ENCODE measurements at regions not wholly inside any gene's neighbourhood (a gene's known extent, or its start where the extent isn't known, plus 50 kb on each side); places are given as distances from the start of the nearest gene placed in this dataset.

DNA sequence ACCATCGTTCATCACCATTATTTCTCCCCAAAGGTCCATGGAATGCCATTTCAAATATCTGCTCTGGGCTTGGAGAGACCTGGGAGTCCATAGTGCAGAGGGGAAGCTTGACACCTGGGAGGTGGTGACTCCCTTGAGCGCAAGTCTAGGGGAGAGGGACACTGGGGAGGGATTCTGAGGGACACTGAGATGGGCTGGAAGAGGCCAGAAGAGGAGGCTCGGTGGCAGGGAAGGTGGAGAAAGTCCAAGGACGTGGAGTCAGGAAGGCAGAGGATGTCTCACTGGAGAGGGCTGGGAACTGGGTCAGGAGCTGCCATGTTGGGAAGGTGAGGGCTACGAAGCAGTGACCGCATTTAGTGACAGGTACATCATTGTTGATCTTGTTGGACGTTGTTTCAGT lies 160.3 kb upstream of the MVB12B start:
- TF ChIP-seq, protein P1, sequence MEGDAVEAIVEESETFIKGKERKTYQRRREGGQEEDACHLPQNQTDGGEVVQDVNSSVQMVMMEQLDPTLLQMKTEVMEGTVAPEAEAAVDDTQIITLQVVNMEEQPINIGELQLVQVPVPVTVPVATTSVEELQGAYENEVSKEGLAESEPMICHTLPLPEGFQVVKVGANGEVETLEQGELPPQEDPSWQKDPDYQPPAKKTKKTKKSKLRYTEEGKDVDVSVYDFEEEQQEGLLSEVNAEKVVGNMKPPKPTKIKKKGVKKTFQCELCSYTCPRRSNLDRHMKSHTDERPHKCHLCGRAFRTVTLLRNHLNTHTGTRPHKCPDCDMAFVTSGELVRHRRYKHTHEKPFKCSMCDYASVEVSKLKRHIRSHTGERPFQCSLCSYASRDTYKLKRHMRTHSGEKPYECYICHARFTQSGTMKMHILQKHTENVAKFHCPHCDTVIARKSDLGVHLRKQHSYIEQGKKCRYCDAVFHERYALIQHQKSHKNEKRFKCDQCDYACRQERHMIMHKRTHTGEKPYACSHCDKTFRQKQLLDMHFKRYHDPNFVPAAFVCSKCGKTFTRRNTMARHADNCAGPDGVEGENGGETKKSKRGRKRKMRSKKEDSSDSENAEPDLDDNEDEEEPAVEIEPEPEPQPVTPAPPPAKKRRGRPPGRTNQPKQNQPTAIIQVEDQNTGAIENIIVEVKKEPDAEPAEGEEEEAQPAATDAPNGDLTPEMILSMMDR (IDR thresholded peaks at IDR 0.05 in 2 of 3, conservative IDR thresholded peaks at IDR 0.05 in 1 of 3; ENCODE audit: control insufficient read depth in 2 of 3, extremely low read depth in 1 of 3, insufficient read depth in 1 of 3, low read depth in 3 of 3, low read length in 3 of 3), result no peak
- TF ChIP-seq RAD21 (IDR thresholded peaks at IDR 0.05; ENCODE audit: insufficient read depth, low read depth, low read length) (no peak), MXI1 (IDR thresholded peaks at IDR 0.05; ENCODE audit: low read depth, low read length) (no peak)

Measured in GM12878 (cell line).